T-cell (primary cell): ENCODE measurements at regions not wholly inside any gene's neighbourhood (a gene's known extent, or its start where the extent isn't known, plus 50 kb on each side); places are given as distances from the start of the nearest gene placed in this dataset.

Experiments used
- ATAC-seq, 4 experiments: fragments of 200-7000 bp in 3 of 4; fragments of 150-1000 bp in 1 of 4; cut with Tn5 transposase; replicated peaks in 1 of 4; 1 replicate in 3 of 4; 2 replicates in 1 of 4; pipeline ENCODE4 v1.10.0; 2021; ENCODE audit warnings: moderate library complexity in 3 of 4, mild to moderate bottlenecking in 2 of 4, moderate number of reproducible peaks in 1 of 4
- CTCF ChIA-PET, 2 donors: fragments of 300-600 bp; sonication (Branson Sonifier 250); formaldehyde crosslinking; loops; one replicate each; lab custom pipeline; 2022; ENCODE audit warnings: antibody characterized with exemption in 2 of 2; lab: Charles Lee
- POLR2A ChIA-PET, 2 donors: fragments of 300-600 bp; sonication (Branson Sonifier 250); formaldehyde crosslinking; loops; one replicate each; lab custom pipeline; 2022; ENCODE audit warnings: antibody characterized with exemption in 2 of 2; lab: Charles Lee
- DNase-seq, 35 experiments: peaks; one replicate each; pipeline versions ENCODE4 v3.0.0 to v3.0.0-alpha.2; 2013 to 2023
- H3K27ac ChIP-seq: one replicate; pipeline ENCODE4 v1.5.1; 2013; ENCODE audit warnings: low read length
- H3K27me3 ChIP-seq, 2 experiments: replicated peaks in 1 of 2; 1 replicate in 1 of 2; 2 replicates in 1 of 2; pipeline versions ENCODE4 v1.6.1 to v1.7.0; 2013; ENCODE audit warnings: low read length in 1 of 2, mixed read lengths in 1 of 2; ENCODE audit not compliant: control insufficient read depth in 2 of 2, insufficient read depth in 2 of 2; ENCODE audit errors: extremely low read depth in 1 of 2
- H3K36me3 ChIP-seq, 2 donors: 1 replicate in 1 of 2; 2 replicates in 1 of 2; pipeline versions ENCODE4 v1.6.1 to v1.7.0; 2013; ENCODE audit warnings: low read length in 1 of 2; ENCODE audit not compliant: control insufficient read depth in 2 of 2, insufficient read depth in 1 of 2; ENCODE audit errors: extremely low read depth in 1 of 2
- H3K4me1 ChIP-seq, 2 experiments: 1 replicate in 1 of 2; 2 replicates in 1 of 2; pipeline versions ENCODE4 v1.6.1 to v1.7.0; 2013; ENCODE audit warnings: low read length in 2 of 2, mixed read lengths in 1 of 2; ENCODE audit not compliant: insufficient read depth in 2 of 2, control insufficient read depth in 1 of 2; ENCODE audit errors: extremely low read depth in 1 of 2
- H3K4me3 ChIP-seq, 2 donors: 1 replicate in 1 of 2; 2 replicates in 1 of 2; pipeline versions ENCODE4 v1.5.1 to v1.7.0; 2013; ENCODE audit warnings: mild to moderate bottlenecking in 2 of 2, low read length in 1 of 2, moderate library complexity in 1 of 2; ENCODE audit not compliant: control insufficient read depth in 1 of 2; ENCODE audit errors: extremely low read depth in 1 of 2
- H3K9me3 ChIP-seq: 2 replicates; pipeline ENCODE4 v1.7.0; 2013
- H3K27ac Mint-ChIP-seq, 2 donors: one replicate each; pipeline ENCODE4 v1.8.0; 2020 to 2021; ENCODE audit warnings: mild to moderate bottlenecking in 2 of 2, mixed read lengths in 2 of 2
- H3K27me3 Mint-ChIP-seq, 2 donors: one replicate each; pipeline ENCODE4 v1.8.0; 2021 to 2022; ENCODE audit warnings: mixed read lengths in 2 of 2
- H3K36me3 Mint-ChIP-seq: one replicate; pipeline ENCODE4 v1.8.0; 2021; ENCODE audit warnings: mixed read lengths
- H3K4me1 Mint-ChIP-seq, 3 donors: one replicate each; pipeline ENCODE4 v1.8.0; 2020 to 2022; ENCODE audit warnings: mixed read lengths in 3 of 3, mild to moderate bottlenecking in 1 of 3
- H3K4me3 Mint-ChIP-seq, 3 donors: one replicate each; pipeline ENCODE4 v1.8.0; 2020 to 2022; ENCODE audit warnings: mild to moderate bottlenecking in 3 of 3, mixed read lengths in 3 of 3, moderate library complexity in 3 of 3
- H3K9me3 Mint-ChIP-seq, 3 donors: one replicate each; pipeline ENCODE4 v1.8.0; 2020 to 2022; ENCODE audit warnings: mixed read lengths in 3 of 3
- WGBS: methylation state at CpG from one replicate; pipeline ENCODE4 v1.1.5; 2013; ENCODE audit warnings: missing lambda C conversion rate; ENCODE audit not compliant: insufficient coverage; 5-methylcytosine and 5-hydroxymethylcytosine counted together

DNA sequence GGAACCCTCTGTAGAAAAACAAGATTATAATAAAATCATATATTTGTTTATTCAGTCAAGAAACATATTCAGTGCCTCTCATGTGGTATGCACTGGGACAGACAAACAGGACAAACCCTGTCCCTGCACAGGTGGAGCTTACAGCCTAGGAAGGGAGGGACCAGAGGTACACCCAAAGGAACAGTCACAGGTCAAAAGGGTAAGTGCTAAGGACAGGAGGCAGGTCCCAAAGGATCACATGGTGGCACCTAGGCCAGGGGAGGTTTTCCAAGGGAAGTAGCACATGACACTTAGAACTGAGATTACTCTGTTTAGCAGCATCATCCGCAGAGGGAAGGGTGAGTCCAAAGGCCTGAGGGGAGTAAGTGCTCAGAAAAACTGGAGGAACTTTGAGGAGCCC lies 254.4 kb upstream of the ARRDC4 start:
- Histone ChIP-seq H3K27me3 (no peaks in the 10 kb centered on the region), H3K4me1 (no peaks in the 10 kb centered on the region), H3K4me3 (no peak overlapping the region), H3K9me3 (no peaks in the 10 kb centered on the region), H3K36me3 (no peaks in the 10 kb centered on the region), H3K27ac (no peak overlapping the region)
- H3K9me3 Mint-ChIP-seq: peaks cover 0 to 14% (median 12%) of the 10 kb centered on the region in 3 donors
- H3K4me3 Mint-ChIP-seq: no peak overlapping the region
- 100% methylated on average over 1 of the region's 1 CpG for WGBS
- POLR2A ChIA-PET: no interaction called here
- DNase-seq: no peak
- CTCF ChIA-PET: no interaction called here
- no peaks in the 10 kb centered on the region for H3K4me1 Mint-ChIP-seq
- no peak for ATAC-seq
- no peak overlapping the region for H3K27ac Mint-ChIP-seq
- no peaks in the 10 kb centered on the region for H3K36me3 Mint-ChIP-seq
- H3K27me3 Mint-ChIP-seq: peaks cover 0 to 8% of the 10 kb centered on the region in 2 donors

DNA sequence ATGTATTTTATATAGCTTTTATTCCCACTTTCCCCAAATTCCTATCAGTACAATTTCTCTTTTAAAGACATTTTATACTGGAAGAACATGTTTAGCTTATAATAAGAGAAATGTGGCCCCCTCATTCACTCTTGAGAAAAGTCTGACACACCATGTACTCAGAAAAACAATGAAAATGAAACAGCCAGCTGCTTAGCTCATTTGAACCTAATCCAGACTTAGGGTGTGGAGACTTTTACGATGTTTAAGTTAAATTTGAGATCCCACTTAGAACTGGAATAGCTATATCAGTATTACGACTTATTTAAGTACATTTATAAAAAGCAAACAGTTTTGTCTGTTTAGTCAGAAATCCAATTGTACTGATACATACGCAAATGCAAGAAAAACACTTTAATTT lies 252.3 kb upstream of the ARRDC4 start:
- Histone ChIP-seq H3K27ac (no peak overlapping the region), H3K4me3 (no peak overlapping the region), H3K4me1 (no peaks in the 10 kb centered on the region), H3K36me3 (no peaks in the 10 kb centered on the region), H3K27me3 (no peaks in the 10 kb centered on the region), H3K9me3 (no peaks in the 10 kb centered on the region)
- H3K4me1 Mint-ChIP-seq: no peaks in the 10 kb centered on the region
- no CpG with 5 or more reads among the region's 3 CpGs for WGBS
- DNase-seq (no peak), ATAC-seq (no peak)
- POLR2A ChIA-PET: no interaction called here
- peaks cover 0 to 18% (median 6%) of the 10 kb centered on the region in 3 donors for H3K9me3 Mint-ChIP-seq
- H3K27ac Mint-ChIP-seq: no peak overlapping the region
- peaks cover 0 to 8% of the 10 kb centered on the region in 2 donors for H3K27me3 Mint-ChIP-seq
- CTCF ChIA-PET: no interaction called here
- H3K36me3 Mint-ChIP-seq: no peaks in the 10 kb centered on the region
- no peak overlapping the region for H3K4me3 Mint-ChIP-seq

DNA sequence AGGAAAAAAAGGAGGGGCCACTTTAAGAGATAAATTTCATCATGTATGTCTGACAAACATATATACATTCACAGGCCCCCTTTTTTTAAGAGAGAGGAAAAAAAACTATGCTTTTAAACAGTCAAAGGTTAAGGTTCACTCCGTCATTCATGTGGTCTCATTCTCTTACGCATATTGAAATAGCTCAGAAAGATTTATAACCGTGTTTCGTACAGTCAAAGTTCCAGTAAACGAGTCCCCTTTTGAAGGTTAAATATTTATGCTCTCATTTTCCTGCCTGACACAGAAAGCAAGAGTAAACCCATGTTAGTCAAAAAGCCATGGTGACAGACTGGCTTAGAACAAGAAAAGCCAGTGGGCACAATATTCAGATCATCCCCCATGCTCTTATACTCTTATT lies 248.0 kb upstream of the ARRDC4 start:
- POLR2A ChIA-PET: no interaction called here
- peaks cover 0 to 17% (median 0%) of the 10 kb centered on the region in 3 donors for H3K9me3 Mint-ChIP-seq
- no peaks in the 10 kb centered on the region for H3K36me3 Mint-ChIP-seq
- no peak overlapping the region for H3K4me3 Mint-ChIP-seq
- Histone ChIP-seq H3K36me3 (no peaks in the 10 kb centered on the region), H3K27ac (no peak overlapping the region), H3K9me3 (no peaks in the 10 kb centered on the region), H3K4me3 (no peak overlapping the region), H3K4me1 (no peaks in the 10 kb centered on the region), H3K27me3 (no peaks in the 10 kb centered on the region)
- peaks cover 0 to 4% of the 10 kb centered on the region in 2 donors for H3K27me3 Mint-ChIP-seq
- H3K27ac Mint-ChIP-seq: no peak overlapping the region
- CTCF ChIA-PET: no interaction called here
- DNase-seq: no peak
- no peak for ATAC-seq
- no CpG with 5 or more reads among the region's 5 CpGs for WGBS
- no peaks in the 10 kb centered on the region for H3K4me1 Mint-ChIP-seq

DNA sequence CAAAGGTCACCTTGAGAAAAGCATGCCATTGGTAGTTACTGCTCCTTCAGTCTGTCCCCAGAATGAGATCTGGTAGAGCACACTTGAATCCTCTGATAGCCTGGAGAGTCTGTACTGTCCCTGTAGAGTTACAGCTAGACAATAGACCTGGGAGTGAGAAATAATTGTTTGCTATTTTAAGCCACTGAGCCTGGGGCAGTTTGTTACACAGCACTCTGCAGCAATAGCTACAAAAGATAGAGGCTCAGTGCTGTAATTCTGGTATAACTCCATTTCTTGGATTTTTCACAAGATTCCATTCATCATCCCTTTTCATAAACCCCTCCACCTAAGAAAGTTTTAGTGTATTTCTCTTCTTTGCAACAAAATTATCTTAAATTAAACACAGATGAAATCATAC lies 242.7 kb upstream of the ARRDC4 start:
- no peaks in the 10 kb centered on the region for H3K27me3 Mint-ChIP-seq
- H3K4me1 ChIP-seq: no peaks in the 10 kb centered on the region
- no peak overlapping the region for H3K4me3 Mint-ChIP-seq
- no peaks in the 10 kb centered on the region for H3K36me3 Mint-ChIP-seq
- no peaks in the 10 kb centered on the region for H3K9me3 ChIP-seq
- DNase-seq: no peak
- CTCF ChIA-PET: no interaction called here
- POLR2A ChIA-PET: no interaction called here
- no peaks in the 10 kb centered on the region for H3K36me3 ChIP-seq
- H3K9me3 Mint-ChIP-seq: peaks cover 6 to 20% (median 14%) of the 10 kb centered on the region in 3 donors
- H3K27ac Mint-ChIP-seq: no peak overlapping the region
- no peak for ATAC-seq
- H3K4me3 ChIP-seq: no peak overlapping the region
- H3K4me1 Mint-ChIP-seq: no peaks in the 10 kb centered on the region
- no peak overlapping the region for H3K27ac ChIP-seq
- no peaks in the 10 kb centered on the region for H3K27me3 ChIP-seq

DNA sequence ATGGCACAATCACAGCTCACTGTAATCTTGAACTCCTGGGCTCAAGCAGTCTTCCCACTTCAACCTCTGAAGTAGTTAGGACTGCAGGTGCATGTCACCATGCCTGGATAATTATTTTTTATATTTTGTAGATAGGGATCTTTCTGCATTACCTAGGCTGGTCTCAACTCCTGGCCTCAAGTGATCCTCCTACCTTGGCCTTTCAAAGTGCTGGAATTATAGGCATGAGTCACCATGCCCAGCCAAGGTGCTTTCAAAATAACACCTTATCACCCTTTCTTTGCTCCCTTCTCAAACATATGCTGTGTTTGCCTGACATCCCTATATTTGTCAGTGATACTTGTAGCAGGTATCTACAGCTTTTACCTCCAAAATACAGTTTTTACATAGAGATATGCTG lies 242.0 kb upstream of the ARRDC4 start:
- no peaks in the 10 kb centered on the region for H3K36me3 ChIP-seq
- no peak overlapping the region for H3K27ac ChIP-seq
- no peak overlapping the region for H3K4me3 ChIP-seq
- DNase-seq (no peak), ATAC-seq (no peak)
- Mint-ChIP-seq H3K9me3 (peaks cover 6 to 23% (median 14%) of the 10 kb centered on the region in 3 donors), H3K36me3 (no peaks in the 10 kb centered on the region), H3K27me3 (no peaks in the 10 kb centered on the region), H3K4me3 (no peak overlapping the region), H3K4me1 (no peaks in the 10 kb centered on the region), H3K27ac (no peak overlapping the region)
- ChIA-PET POLR2A (no interaction called here), CTCF (no interaction called here)
- H3K4me1 ChIP-seq: no peaks in the 10 kb centered on the region
- H3K9me3 ChIP-seq: no peaks in the 10 kb centered on the region
- H3K27me3 ChIP-seq: no peaks in the 10 kb centered on the region

DNA sequence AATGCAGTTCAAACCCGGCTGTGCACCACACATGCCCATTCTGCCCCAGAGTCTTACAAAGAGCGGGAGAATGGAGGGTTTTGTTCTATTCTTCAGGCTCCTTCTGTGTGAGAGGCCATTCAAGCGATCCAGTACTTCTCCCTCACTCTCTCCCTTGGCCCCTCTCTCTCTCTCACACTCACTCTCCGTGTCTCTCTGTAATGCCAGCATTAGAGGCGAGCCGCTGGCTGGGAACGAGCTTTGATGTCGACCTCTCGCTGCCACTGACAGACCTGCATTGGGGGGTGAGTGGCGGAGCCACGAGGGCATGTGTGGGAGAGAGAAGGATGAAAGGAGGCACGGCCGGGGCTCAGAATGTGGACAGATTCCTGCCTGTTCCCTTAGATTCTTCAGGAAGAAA lies 231.7 kb upstream of the ARRDC4 start:
- no peak overlapping the region for H3K4me3 Mint-ChIP-seq
- Histone ChIP-seq H3K4me1 (no peaks in the 10 kb centered on the region), H3K4me3 (no peak overlapping the region), H3K27ac (no peak overlapping the region), H3K36me3 (no peaks in the 10 kb centered on the region), H3K27me3 (no peaks in the 10 kb centered on the region), H3K9me3 (no peaks in the 10 kb centered on the region)
- ATAC-seq (no peak), DNase-seq (no peak)
- POLR2A ChIA-PET: no interaction called here
- WGBS: 71% methylated on average over 8 of the region's 13 CpGs
- H3K4me1 Mint-ChIP-seq: no peaks in the 10 kb centered on the region
- H3K9me3 Mint-ChIP-seq: peaks cover 0 to 8% (median 2%) of the 10 kb centered on the region in 3 donors
- no peaks in the 10 kb centered on the region for H3K27me3 Mint-ChIP-seq
- H3K27ac Mint-ChIP-seq: no peak overlapping the region
- CTCF ChIA-PET: no interaction called here
- no peaks in the 10 kb centered on the region for H3K36me3 Mint-ChIP-seq

DNA sequence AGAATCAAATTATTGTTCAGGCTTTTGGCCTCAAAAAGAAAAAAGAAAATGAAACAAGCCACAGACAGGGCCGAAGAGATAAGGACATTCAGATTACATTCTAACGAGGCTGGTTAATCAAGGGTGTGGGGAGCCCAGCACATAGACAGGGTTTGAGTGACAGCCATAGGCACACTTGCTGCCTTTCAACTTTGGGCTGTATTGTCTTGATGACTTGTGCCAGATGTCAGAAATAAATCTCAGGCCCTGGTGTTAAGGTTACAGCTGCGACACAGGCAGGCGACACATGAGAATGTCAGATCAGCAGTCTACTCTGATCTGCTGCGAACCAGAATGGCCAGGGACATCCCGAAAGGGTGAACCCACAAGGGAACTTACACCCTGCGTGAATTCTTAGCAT lies 231.2 kb upstream of the ARRDC4 start:
- H3K36me3 ChIP-seq: no peaks in the 10 kb centered on the region
- no peak overlapping the region for H3K4me3 Mint-ChIP-seq
- no peaks in the 10 kb centered on the region for H3K9me3 ChIP-seq
- WGBS: 85% methylated on average over 7 of the region's 7 CpGs
- H3K4me3 ChIP-seq: no peak overlapping the region
- no peak overlapping the region for H3K27ac ChIP-seq
- DNase-seq (no peak), ATAC-seq (no peak)
- H3K27ac Mint-ChIP-seq: no peak overlapping the region
- H3K9me3 Mint-ChIP-seq: peaks cover 0 to 4% (median 2%) of the 10 kb centered on the region in 3 donors
- CTCF ChIA-PET: no interaction called here
- H3K27me3 ChIP-seq: no peaks in the 10 kb centered on the region
- no peaks in the 10 kb centered on the region for H3K27me3 Mint-ChIP-seq
- POLR2A ChIA-PET: no interaction called here
- no peaks in the 10 kb centered on the region for H3K36me3 Mint-ChIP-seq
- no peaks in the 10 kb centered on the region for H3K4me1 Mint-ChIP-seq
- H3K4me1 ChIP-seq: no peaks in the 10 kb centered on the region
